ENCODE measurements at regions not wholly inside any gene's neighbourhood (a gene's known extent, or its start where the extent isn't known, plus 50 kb on each side); places are given as distances from the start of the nearest gene placed in this dataset.

GRCh38 chr16:79668502-79668901 is 68.0 kb upstream of the MAF start:
- no peak for DNase-seq

GRCh38 chr16:79665970-79666369 is 65.4 kb upstream of the MAF start:
- DNase-seq = no peak

- no peak for DNase-seq
Observed at GRCh38 chr16:79664407-79664806, 63.9 kb upstream of the MAF start.

GRCh38 chr16:79662669-79663313 is 62.3 kb upstream of the MAF start:
- DNase-seq = no peak

- no peak for DNase-seq
Observed at GRCh38 chr16:79662122-79662521, 61.6 kb upstream of the MAF start.

- no peak for DNase-seq
Observed at GRCh38 chr16:79661578-79661977, 61.0 kb upstream of the MAF start.

GRCh38 chr16:79659344-79659743 is 58.8 kb upstream of the MAF start:
- DNase-seq = no peak

GRCh38 chr16:79658301-79659033 is 57.9 kb upstream of the MAF start:
- no peak for DNase-seq

- DNase-seq = no peak
Observed at GRCh38 chr16:79656553-79657115, 56.1 kb upstream of the MAF start.

GRCh38 chr16:79653373-79653891 is 52.9 kb upstream of the MAF start:
- no peak for DNase-seq

GRCh38 chr16:79651363-79651762 is 50.8 kb upstream of the MAF start:
- DNase-seq = no peak
